GM12891 (cell line): ENCODE measurements at regions not wholly inside any gene's neighbourhood (a gene's known extent, or its start where the extent isn't known, plus 50 kb on each side); places are given as distances from the start of the nearest gene placed in this dataset.

Source experiments
- POLR2A ChIP-seq: IDR thresholded peaks from 2 replicates; pipeline ENCODE4 v1.6.1; 2011; ENCODE audit warnings: low read depth, low read length, control low read depth
- POLR2AphosphoS5 ChIP-seq: IDR thresholded peaks from 2 replicates; pipeline ENCODE4 v1.6.1; 2011; ENCODE audit warnings: low read depth, low read length, control low read depth

DNA sequence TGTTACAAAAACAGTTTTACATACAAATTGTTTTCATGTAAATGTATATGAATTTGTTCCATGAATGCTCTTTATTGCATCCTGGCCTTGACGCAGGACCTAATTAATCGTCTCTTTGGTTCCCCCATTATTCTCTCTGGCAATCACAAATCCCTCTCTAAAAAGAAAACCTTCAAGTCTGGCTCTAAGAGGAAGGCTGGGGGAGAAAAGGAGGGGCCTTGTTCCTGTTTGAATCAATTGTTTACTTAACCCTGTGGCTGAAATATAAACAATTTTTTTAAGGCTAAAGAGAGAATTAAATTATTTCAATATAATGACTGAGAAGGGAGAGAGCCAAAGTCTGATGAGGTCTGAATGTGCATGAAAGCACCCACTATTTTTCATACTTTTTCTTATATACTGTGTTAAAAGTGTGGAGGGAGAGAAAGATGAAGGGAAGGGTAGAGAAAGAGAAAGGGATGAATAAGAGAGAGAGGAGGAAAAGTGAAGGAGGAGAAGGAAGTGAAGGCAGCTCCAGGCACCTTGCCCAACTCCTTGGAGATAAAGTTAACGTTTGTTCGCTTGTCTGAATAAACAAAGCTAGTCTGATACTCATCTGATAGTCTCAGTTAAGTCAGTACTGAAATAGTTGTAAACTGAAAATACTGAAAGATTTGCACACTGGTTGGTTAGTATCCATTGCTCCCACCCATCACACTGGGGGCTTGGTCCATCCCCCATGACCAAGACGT, 116.4 kb upstream of the SPDL1 start:
- TF ChIP-seq POLR2AphosphoS5 (no peak), POLR2A (no peak)
